Peyer's patch (tissue), 4 donors: ENCODE measurements at regions not wholly inside any gene's neighbourhood (a gene's known extent, or its start where the extent isn't known, plus 50 kb on each side); places are given as distances from the start of the nearest gene placed in this dataset.
"Not testable (repeated sequence)": the region's sequence is repeated elsewhere in the genome, so short reads cannot be mapped to it uniquely, and the experiment has no call there.

ENCODE experiments used
- DNase-seq, 3 donors: peaks; one replicate each; pipeline ENCODE4 v3.0.0-alpha.2; 2017 to 2019
- H3K27ac ChIP-seq, 4 donors: fragments of 200-600 bp; sonication (generic); one replicate each; pipeline ENCODE4 v1.5.1; 2016 to 2019
- H3K27me3 ChIP-seq, 2 donors: fragments of 200-600 bp; sonication (generic); one replicate each; pipeline ENCODE4 v1.5.1; 2019
- H3K36me3 ChIP-seq, 3 donors: fragments of 200-600 bp; sonication (generic); one replicate each; pipeline ENCODE4 v1.5.1; 2016 to 2019
- H3K4me1 ChIP-seq, 4 donors: fragments of 200-600 bp; sonication (generic); one replicate each; pipeline ENCODE4 v1.5.1; 2016 to 2019
- H3K4me3 ChIP-seq, 4 donors: fragments of 200-600 bp; sonication (generic); 1 replicate in 3 of 4; 2 replicates in 1 of 4; pipeline ENCODE4 v1.5.1; 2016 to 2019; ENCODE audit warnings: mild to moderate bottlenecking in 1 of 4
- H3K9me3 ChIP-seq, 4 donors: fragments of 200-600 bp; sonication (generic); one replicate each; pipeline ENCODE4 v1.5.1; 2016 to 2019; ENCODE audit warnings: mild to moderate bottlenecking in 1 of 4
- POLR2A ChIP-seq, 2 donors: fragments of 450-650 bp; IDR thresholded peaks; one replicate each; pipeline ENCODE4 v1.5.1; 2017; ENCODE audit warnings: antibody characterized with exemption in 2 of 2, mild to moderate bottlenecking in 2 of 2, moderate library complexity in 2 of 2
- TF ChIP-seq, protein P1 (sequence below), 6 experiments: fragments of 450-650 bp in 4 of 6; fragments of 200-600 bp in 2 of 6; sonication (generic) in 1 of 6; IDR thresholded peaks; one replicate each; pipeline ENCODE4 v1.5.1; 2017 to 2019; ENCODE audit warnings: antibody characterized with exemption in 6 of 6, mild to moderate bottlenecking in 3 of 6, moderate library complexity in 1 of 6

GRCh38 chr10:78096486-78096885 lies 62.8 kb downstream of the RPS24 start:
- H3K27me3 ChIP-seq, H3K36me3 ChIP-seq, H3K4me3 ChIP-seq, DNase-seq, H3K9me3 ChIP-seq, H3K4me1 ChIP-seq, H3K27ac ChIP-seq: not testable (repeated sequence)

GRCh38 chr10:78102593-78102992 lies 68.9 kb downstream of the RPS24 start:
- H3K36me3 ChIP-seq, H3K4me3 ChIP-seq, DNase-seq, H3K4me1 ChIP-seq, H3K27me3 ChIP-seq, H3K27ac ChIP-seq, H3K9me3 ChIP-seq: not testable (repeated sequence)

DNA sequence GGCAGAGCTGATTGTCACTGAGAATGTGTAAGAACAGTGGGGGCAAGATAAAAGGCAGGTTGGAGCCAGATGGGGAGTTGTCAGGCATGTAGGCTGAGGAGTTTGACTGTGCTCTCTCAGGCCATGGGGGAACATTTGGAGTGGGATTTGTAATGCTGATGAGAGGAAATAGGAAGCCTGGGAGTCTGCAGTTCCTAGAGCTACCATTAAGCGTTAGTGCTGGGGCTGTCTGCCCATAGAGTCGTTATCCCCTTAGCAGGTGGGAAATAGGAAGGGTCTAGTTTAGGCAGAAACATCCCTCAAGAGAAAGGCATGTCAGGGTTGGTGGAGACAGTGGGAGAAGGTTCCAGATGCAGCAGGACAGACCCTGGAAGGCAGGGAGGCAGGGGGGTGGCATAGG lies 75.5 kb downstream of the RPS24 start:
- H3K4me1 ChIP-seq = no peaks in the 10 kb centered on the region
- H3K27ac ChIP-seq = no peak overlapping the region
- no peaks in the 10 kb centered on the region for H3K36me3 ChIP-seq
- H3K9me3 ChIP-seq = no peaks in the 10 kb centered on the region
- H3K4me3 ChIP-seq = no peak overlapping the region
- no peak for TF ChIP-seq POLR2A (IDR thresholded peaks at IDR 0.05)
- TF ChIP-seq, protein P1, sequence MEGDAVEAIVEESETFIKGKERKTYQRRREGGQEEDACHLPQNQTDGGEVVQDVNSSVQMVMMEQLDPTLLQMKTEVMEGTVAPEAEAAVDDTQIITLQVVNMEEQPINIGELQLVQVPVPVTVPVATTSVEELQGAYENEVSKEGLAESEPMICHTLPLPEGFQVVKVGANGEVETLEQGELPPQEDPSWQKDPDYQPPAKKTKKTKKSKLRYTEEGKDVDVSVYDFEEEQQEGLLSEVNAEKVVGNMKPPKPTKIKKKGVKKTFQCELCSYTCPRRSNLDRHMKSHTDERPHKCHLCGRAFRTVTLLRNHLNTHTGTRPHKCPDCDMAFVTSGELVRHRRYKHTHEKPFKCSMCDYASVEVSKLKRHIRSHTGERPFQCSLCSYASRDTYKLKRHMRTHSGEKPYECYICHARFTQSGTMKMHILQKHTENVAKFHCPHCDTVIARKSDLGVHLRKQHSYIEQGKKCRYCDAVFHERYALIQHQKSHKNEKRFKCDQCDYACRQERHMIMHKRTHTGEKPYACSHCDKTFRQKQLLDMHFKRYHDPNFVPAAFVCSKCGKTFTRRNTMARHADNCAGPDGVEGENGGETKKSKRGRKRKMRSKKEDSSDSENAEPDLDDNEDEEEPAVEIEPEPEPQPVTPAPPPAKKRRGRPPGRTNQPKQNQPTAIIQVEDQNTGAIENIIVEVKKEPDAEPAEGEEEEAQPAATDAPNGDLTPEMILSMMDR (IDR thresholded peaks at IDR 0.05) = no peak
- H3K27me3 ChIP-seq = no peaks in the 10 kb centered on the region
- DNase-seq = no peak

DNA sequence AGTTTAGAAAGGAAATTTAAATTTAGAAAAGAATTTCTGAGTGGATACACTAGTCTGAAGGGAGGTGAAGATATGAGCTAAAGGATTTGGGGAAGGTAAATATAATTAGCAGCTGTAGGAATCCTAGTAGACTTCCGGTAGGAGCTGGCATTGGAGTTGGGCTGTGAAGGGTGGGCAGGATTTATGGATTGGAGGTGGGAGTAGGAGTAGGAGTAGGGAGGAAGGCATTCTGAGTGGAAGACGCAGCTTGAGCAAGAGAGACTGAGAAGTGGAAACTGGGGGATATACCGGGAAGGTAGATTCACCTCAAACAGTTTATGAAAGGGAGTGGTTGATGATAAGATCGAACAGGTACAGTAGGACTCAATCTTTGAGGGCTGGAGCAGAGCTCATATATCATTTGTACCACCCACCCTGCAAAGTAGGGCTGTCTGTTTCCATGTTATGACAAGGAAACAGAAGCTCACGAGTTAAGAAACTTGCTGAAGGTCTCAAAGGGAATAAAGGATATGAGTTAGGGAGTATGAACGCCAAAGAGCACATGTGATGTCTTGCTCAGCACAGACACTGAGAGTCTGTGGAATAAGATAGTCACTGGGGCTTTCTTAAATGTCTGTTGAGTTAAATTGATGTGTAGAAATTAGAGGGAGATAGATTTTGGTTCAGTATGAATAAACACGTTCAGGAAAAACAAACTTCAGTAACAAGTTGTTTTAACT lies 81.6 kb downstream of the RPS24 start:
- no peak overlapping the region for H3K4me3 ChIP-seq
- H3K4me1 ChIP-seq = no peaks in the 10 kb centered on the region
- H3K9me3 ChIP-seq = no peaks in the 10 kb centered on the region
- DNase-seq = no peak
- H3K27ac ChIP-seq = no peak overlapping the region
- H3K36me3 ChIP-seq = no peaks in the 10 kb centered on the region
- H3K27me3 ChIP-seq = no peaks in the 10 kb centered on the region
- TF ChIP-seq POLR2A (IDR thresholded peaks at IDR 0.05) = no peak
- TF ChIP-seq, protein P1 (IDR thresholded peaks at IDR 0.05) = no peak

DNA sequence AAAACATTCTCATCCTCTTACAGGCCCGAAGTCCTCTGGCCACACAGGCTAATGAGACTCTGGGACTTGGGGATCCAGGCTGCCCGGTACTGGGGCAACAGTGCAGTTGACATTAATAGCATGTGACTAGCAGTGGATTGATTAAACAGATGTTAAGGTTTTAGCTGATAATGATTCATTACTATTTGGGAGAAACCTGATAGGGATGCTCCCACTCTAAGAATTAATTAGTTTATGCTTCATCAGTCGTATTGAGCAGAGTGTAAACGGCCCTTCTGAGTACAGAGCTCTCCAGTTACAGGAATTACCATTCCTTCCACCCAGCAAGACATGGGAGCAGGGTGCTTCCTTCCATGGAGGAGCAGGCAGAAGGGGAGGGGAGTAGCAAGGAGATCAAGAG lies 82.7 kb downstream of the RPS24 start:
- no peak overlapping the region for H3K27ac ChIP-seq
- H3K9me3 ChIP-seq = no peaks in the 10 kb centered on the region
- no peak for TF ChIP-seq POLR2A (IDR thresholded peaks at IDR 0.05)
- TF ChIP-seq, protein P1 (IDR thresholded peaks at IDR 0.05) = no peak
- H3K4me3 ChIP-seq = no peak overlapping the region
- H3K27me3 ChIP-seq = no peaks in the 10 kb centered on the region
- DNase-seq = no peak
- H3K4me1 ChIP-seq = no peaks in the 10 kb centered on the region
- H3K36me3 ChIP-seq = no peaks in the 10 kb centered on the region

- H3K4me1 ChIP-seq = no peaks in the 10 kb centered on the region
- TF ChIP-seq, protein P1 (IDR thresholded peaks at IDR 0.05) = no peak
- no peak for TF ChIP-seq POLR2A (IDR thresholded peaks at IDR 0.05)
- H3K27me3 ChIP-seq = no peaks in the 10 kb centered on the region
- H3K36me3 ChIP-seq = no peaks in the 10 kb centered on the region
- H3K27ac ChIP-seq = no peak overlapping the region
- no peak for DNase-seq
- H3K9me3 ChIP-seq = peaks cover 0 to 20% (median 0%) of the 10 kb centered on the region in 4 donors
- H3K4me3 ChIP-seq = no peak overlapping the region
These were observed 84.9 kb downstream of the RPS24 start for GRCh38 chr10:78118591-78118990.

GRCh38 chr10:78121801-78122200 lies 88.1 kb downstream of the RPS24 start:
- Histone ChIP-seq H3K9me3 (peaks cover 0 to 20% (median 0%) of the 10 kb centered on the region in 4 donors), H3K4me1 (no peaks in the 10 kb centered on the region), H3K27me3 (no peaks in the 10 kb centered on the region), H3K36me3 (no peaks in the 10 kb centered on the region), H3K27ac (no peak overlapping the region), H3K4me3 (no peak overlapping the region)
- no peak for TF ChIP-seq POLR2A (IDR thresholded peaks at IDR 0.05)
- TF ChIP-seq, protein P1 (IDR thresholded peaks at IDR 0.05) = no peak
- DNase-seq = no peak
